Type B pancreatic cell (in vitro differentiated cells): ENCODE measurements at regions not wholly inside any gene's neighbourhood (a gene's known extent, or its start where the extent isn't known, plus 50 kb on each side); places are given as distances from the start of the nearest gene placed in this dataset.

Experiments
- DNase-seq: peaks from one replicate; pipeline ENCODE4 v3.0.0; 2021; ENCODE audit warnings: mixed read lengths; ENCODE audit not compliant: unreplicated experiment; ENCODE audit errors: extremely low spot score
- H3K27ac Mint-ChIP-seq: 2 replicates; pipeline ENCODE4 v1.8.0; 2021; ENCODE audit warnings: mild to moderate bottlenecking, mixed read lengths
- H3K27me3 Mint-ChIP-seq: 2 replicates; pipeline ENCODE4 v1.8.0; 2021; ENCODE audit warnings: mixed read lengths
- H3K36me3 Mint-ChIP-seq: 2 replicates; pipeline ENCODE4 v1.8.0; 2021; ENCODE audit warnings: mixed read lengths
- H3K4me1 Mint-ChIP-seq: one replicate; pipeline ENCODE4 v1.8.0; 2021; ENCODE audit warnings: mixed read lengths; ENCODE audit not compliant: unreplicated experiment
- H3K4me3 Mint-ChIP-seq: 2 replicates; pipeline ENCODE4 v1.8.0; 2021; ENCODE audit warnings: mild to moderate bottlenecking, mixed read lengths
- H3K9me3 Mint-ChIP-seq: 2 replicates; pipeline ENCODE4 v1.8.0; 2021; ENCODE audit warnings: mixed read lengths
- TF ChIP-seq, protein P1 (sequence below): fragments of 200-600 bp; sonication (generic); conservative IDR thresholded peaks from 2 replicates; pipeline ENCODE4 v1.5.0; 2021; ENCODE audit warnings: antibody characterized with exemption, mild to moderate bottlenecking

DNA sequence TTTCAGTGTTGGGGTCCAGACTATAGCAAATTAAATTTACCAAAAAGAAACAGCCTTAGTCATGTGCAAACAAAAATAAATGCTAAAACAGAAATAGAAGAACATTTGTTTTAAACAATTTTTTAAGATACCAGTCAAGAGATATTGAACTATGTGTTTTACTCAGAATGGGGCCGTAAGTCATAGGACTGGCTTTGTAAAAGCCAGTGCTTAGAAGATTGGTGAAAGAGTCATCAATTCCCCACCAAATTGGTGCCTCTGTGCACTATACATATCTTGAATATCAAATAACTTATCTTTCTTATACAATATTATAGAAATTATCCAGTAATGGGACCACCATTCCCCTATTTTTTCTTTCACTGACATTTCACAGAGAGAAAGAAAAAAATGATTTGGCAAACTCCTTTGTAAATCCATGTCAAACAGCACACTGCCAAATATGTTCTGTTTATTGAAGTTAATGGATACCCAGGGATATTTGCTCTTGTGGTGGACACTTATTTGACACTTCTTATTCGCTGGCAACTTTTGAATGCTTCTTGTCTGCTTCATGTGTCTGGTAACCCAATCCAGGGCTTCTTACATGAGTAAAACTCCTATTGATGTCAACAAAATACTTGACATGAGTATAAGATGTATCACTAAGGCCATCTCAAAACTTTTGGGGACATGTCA lies 145.7 kb upstream of the PKN2 start:
- Mint-ChIP-seq H3K36me3 (no peaks in the 10 kb centered on the region), H3K27ac (no peak overlapping the region), H3K4me1 (no peaks in the 10 kb centered on the region), H3K27me3 (no peaks in the 10 kb centered on the region), H3K9me3 (no peaks in the 10 kb centered on the region), H3K4me3 (no peak overlapping the region)
- DNase-seq: no peak
- TF ChIP-seq, protein P1, sequence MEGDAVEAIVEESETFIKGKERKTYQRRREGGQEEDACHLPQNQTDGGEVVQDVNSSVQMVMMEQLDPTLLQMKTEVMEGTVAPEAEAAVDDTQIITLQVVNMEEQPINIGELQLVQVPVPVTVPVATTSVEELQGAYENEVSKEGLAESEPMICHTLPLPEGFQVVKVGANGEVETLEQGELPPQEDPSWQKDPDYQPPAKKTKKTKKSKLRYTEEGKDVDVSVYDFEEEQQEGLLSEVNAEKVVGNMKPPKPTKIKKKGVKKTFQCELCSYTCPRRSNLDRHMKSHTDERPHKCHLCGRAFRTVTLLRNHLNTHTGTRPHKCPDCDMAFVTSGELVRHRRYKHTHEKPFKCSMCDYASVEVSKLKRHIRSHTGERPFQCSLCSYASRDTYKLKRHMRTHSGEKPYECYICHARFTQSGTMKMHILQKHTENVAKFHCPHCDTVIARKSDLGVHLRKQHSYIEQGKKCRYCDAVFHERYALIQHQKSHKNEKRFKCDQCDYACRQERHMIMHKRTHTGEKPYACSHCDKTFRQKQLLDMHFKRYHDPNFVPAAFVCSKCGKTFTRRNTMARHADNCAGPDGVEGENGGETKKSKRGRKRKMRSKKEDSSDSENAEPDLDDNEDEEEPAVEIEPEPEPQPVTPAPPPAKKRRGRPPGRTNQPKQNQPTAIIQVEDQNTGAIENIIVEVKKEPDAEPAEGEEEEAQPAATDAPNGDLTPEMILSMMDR: no peak

DNA sequence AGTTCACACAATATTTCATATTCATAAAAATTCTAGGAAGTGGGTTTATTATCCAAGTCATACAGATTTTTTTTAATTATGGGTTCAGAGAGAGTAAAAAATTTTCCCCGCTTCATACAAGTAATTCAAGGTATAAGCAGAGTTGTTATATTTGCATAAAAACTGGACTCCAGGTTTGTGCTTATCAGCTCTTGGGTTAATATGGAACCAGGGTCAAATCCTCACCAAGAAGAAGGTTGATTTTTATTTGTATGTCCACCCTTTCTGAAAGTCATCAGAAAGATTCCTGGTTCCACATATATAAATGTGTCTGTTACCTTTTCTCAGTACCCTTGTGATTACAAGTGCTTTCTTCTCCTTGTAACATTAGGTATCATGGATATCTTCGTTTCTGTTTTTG lies 143.8 kb upstream of the PKN2 start:
- no peak for DNase-seq
- Mint-ChIP-seq H3K36me3 (no peaks in the 10 kb centered on the region), H3K9me3 (peaks cover 5% of the 10 kb centered on the region), H3K4me3 (no peak overlapping the region), H3K27me3 (no peaks in the 10 kb centered on the region), H3K27ac (no peak overlapping the region), H3K4me1 (no peaks in the 10 kb centered on the region)
- TF ChIP-seq, protein P1: no peak

DNA sequence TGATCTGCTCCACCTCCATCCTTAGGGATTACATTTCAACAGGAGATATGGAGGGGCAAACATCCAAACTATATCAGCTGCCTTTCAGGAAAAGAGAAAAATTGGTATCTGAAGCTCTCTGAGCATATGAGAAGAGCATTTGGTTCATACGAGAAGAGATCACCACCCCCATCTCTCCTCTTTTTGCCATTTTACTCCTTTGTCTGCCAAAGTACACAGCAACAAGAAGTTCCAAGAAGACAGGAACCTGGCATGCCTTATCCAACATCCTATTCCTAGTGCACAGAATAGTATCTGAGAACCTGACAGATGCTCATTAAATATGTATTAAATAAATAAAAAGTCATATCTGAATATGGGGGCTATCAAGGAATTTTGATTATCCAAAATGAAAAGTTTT lies 142.5 kb upstream of the PKN2 start:
- no peak overlapping the region for H3K27ac Mint-ChIP-seq
- no peaks in the 10 kb centered on the region for H3K27me3 Mint-ChIP-seq
- H3K4me3 Mint-ChIP-seq: no peak overlapping the region
- peaks cover 5% of the 10 kb centered on the region for H3K9me3 Mint-ChIP-seq
- no peaks in the 10 kb centered on the region for H3K4me1 Mint-ChIP-seq
- no peak for DNase-seq
- TF ChIP-seq, protein P1: no peak
- H3K36me3 Mint-ChIP-seq: no peaks in the 10 kb centered on the region

DNA sequence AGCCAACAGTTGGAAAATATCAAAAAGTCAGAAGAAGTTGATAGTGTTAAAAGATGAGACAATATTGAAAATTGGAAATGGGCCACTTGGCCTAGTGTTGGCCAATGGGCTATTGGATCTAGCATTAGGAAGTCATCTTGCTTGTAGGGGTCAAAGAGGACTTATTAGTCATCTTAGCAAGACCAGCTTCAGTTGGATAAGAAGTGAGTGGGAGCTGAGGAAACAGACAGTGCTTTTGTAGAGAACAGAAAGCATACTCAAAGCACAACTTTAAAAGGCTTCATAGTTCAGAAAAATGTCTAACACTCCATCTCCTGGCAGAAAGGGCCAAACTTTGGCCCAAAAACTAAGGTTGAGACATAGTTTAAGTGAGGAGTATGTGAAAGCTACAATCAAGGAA lies 139.9 kb upstream of the PKN2 start:
- Mint-ChIP-seq H3K4me1 (no peaks in the 10 kb centered on the region), H3K27me3 (no peaks in the 10 kb centered on the region), H3K4me3 (no peak overlapping the region), H3K9me3 (peaks cover 5% of the 10 kb centered on the region), H3K27ac (no peak overlapping the region), H3K36me3 (no peaks in the 10 kb centered on the region)
- TF ChIP-seq, protein P1: no peak
- DNase-seq: no peak

DNA sequence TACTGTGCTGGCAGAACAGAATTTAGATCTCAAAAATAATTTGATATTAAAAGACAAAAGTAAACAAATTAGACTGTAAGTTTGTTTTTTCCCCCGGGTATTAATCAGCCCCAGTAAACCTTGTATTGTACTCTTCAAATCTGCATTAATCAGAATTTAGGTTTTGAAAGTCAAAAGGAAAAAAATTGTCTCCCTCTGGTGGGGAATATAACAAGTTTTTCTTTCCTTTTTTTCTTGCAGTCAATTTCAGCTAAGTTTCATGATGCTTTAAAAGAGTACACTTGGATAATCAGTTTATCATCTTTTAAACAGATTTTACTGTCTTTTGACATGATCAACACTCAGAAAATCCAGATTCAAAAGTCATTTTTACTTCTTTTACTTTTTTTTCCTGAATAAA lies 134.5 kb upstream of the PKN2 start:
- no peaks in the 10 kb centered on the region for H3K27me3 Mint-ChIP-seq
- DNase-seq: no peak

More for the DNA sequence above, 134.5 kb upstream of the PKN2 start:
- H3K27ac Mint-ChIP-seq: no peak overlapping the region
- no peaks in the 10 kb centered on the region for H3K36me3 Mint-ChIP-seq
- H3K4me1 Mint-ChIP-seq: no peaks in the 10 kb centered on the region
- TF ChIP-seq, protein P1: peak; percentile 67
- H3K4me3 Mint-ChIP-seq: no peak overlapping the region
- no peaks in the 10 kb centered on the region for H3K9me3 Mint-ChIP-seq
